HCT116 (cell line): ENCODE measurements at regions not wholly inside any gene's neighbourhood (a gene's known extent, or its start where the extent isn't known, plus 50 kb on each side); places are given as distances from the start of the nearest gene placed in this dataset.

Experiments used
- CBX3 ChIP-seq: IDR thresholded peaks from 2 replicates; pipeline ENCODE4 v1.6.1; 2012; ENCODE audit warnings: low read depth
- EGR1 ChIP-seq: IDR thresholded peaks from 2 replicates; pipeline ENCODE4 v1.6.1; 2012; ENCODE audit warnings: low read depth
- FOSL1 ChIP-seq: IDR thresholded peaks from 2 replicates; pipeline ENCODE4 v1.6.1; 2012; ENCODE audit warnings: low read depth
- POLR2A ChIP-seq: IDR thresholded peaks from 2 replicates; pipeline ENCODE4 v1.7.0; 2011; ENCODE audit warnings: borderline replicate concordance; ENCODE audit not compliant: insufficient read depth, insufficient read length; ENCODE audit errors: extremely low read depth
- POLR2AphosphoS5 ChIP-seq: IDR thresholded peaks from 2 replicates; pipeline ENCODE4 v1.6.1; 2011; ENCODE audit warnings: mild to moderate bottlenecking, low read depth, low read length, moderate library complexity
- RAD21 ChIP-seq: IDR thresholded peaks from 2 replicates; pipeline ENCODE4 v1.6.1; 2012; ENCODE audit warnings: low read depth, mild to moderate bottlenecking
- YY1 ChIP-seq: IDR thresholded peaks from 2 replicates; pipeline ENCODE4 v1.6.1; 2011; ENCODE audit warnings: low read length, low read depth, moderate library complexity, mild to moderate bottlenecking; ENCODE audit not compliant: insufficient replicate concordance; ENCODE audit errors: extremely low read depth
- ZNF274 ChIP-seq: fragments of 200-500 bp; sonication (Bioruptor generic); IDR thresholded peaks from 2 replicates; pipeline ENCODE4 v1.6.1; 2014; ENCODE audit warnings: mild to moderate bottlenecking, low read depth, low read length, inconsistent platforms
- TF ChIP-seq, protein P1 (sequence below): IDR thresholded peaks from 2 replicates; pipeline ENCODE4 v1.6.1; 2012; ENCODE audit warnings: low read depth
- TF ChIP-seq, protein P2 (sequence below), 3 experiments: fragments of 200-600 bp in 1 of 3; sonication (generic) in 1 of 3; IDR thresholded peaks in 2 of 3; conservative IDR thresholded peaks in 1 of 3; 2 replicates each; pipeline ENCODE4 v1.5.1; 2012 to 2017; ENCODE audit warnings: low read depth in 2 of 3, low read length in 2 of 3, antibody characterized with exemption in 1 of 3, borderline replicate concordance in 1 of 3, control low read depth in 1 of 3, mild to moderate bottlenecking in 1 of 3, mixed read lengths in 1 of 3, mixed run types in 1 of 3, moderate library complexity in 1 of 3; ENCODE audit not compliant: insufficient read depth in 1 of 3
- TF ChIP-seq, protein P3 (sequence below): IDR thresholded peaks from 2 replicates; pipeline ENCODE4 v1.6.1; 2012

DNA sequence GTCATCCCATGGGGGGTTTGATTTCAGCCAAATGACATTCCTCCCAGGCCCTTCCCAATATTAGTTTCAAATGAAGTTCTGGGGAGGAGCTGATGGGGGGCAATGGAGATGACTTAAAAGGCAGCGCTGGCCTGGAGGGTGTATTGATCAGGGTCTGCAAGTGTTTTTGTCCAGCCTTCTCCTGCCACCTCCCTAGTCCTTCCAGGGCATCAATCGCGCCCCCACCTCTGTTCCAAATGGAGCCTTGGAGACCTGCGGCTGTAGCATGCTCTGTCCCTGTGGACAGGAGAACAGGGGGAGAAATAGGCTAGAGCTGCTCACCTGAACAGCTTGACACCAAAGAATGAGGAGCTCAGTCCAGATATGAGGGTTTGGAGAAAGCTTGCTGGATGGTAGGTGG, 386.8 kb upstream of the PODXL start:
- TF ChIP-seq POLR2A (no peak), CBX3 (no peak), ZNF274 (no peak), RAD21 (no peak), EGR1 (no peak), YY1 (no peak), FOSL1 (no peak), POLR2AphosphoS5 (no peak)
- TF ChIP-seq, protein P1, sequence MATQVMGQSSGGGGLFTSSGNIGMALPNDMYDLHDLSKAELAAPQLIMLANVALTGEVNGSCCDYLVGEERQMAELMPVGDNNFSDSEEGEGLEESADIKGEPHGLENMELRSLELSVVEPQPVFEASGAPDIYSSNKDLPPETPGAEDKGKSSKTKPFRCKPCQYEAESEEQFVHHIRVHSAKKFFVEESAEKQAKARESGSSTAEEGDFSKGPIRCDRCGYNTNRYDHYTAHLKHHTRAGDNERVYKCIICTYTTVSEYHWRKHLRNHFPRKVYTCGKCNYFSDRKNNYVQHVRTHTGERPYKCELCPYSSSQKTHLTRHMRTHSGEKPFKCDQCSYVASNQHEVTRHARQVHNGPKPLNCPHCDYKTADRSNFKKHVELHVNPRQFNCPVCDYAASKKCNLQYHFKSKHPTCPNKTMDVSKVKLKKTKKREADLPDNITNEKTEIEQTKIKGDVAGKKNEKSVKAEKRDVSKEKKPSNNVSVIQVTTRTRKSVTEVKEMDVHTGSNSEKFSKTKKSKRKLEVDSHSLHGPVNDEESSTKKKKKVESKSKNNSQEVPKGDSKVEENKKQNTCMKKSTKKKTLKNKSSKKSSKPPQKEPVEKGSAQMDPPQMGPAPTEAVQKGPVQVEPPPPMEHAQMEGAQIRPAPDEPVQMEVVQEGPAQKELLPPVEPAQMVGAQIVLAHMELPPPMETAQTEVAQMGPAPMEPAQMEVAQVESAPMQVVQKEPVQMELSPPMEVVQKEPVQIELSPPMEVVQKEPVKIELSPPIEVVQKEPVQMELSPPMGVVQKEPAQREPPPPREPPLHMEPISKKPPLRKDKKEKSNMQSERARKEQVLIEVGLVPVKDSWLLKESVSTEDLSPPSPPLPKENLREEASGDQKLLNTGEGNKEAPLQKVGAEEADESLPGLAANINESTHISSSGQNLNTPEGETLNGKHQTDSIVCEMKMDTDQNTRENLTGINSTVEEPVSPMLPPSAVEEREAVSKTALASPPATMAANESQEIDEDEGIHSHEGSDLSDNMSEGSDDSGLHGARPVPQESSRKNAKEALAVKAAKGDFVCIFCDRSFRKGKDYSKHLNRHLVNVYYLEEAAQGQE = no peak
- TF ChIP-seq, protein P2, sequence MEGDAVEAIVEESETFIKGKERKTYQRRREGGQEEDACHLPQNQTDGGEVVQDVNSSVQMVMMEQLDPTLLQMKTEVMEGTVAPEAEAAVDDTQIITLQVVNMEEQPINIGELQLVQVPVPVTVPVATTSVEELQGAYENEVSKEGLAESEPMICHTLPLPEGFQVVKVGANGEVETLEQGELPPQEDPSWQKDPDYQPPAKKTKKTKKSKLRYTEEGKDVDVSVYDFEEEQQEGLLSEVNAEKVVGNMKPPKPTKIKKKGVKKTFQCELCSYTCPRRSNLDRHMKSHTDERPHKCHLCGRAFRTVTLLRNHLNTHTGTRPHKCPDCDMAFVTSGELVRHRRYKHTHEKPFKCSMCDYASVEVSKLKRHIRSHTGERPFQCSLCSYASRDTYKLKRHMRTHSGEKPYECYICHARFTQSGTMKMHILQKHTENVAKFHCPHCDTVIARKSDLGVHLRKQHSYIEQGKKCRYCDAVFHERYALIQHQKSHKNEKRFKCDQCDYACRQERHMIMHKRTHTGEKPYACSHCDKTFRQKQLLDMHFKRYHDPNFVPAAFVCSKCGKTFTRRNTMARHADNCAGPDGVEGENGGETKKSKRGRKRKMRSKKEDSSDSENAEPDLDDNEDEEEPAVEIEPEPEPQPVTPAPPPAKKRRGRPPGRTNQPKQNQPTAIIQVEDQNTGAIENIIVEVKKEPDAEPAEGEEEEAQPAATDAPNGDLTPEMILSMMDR (IDR thresholded peaks at IDR 0.05 in 2 of 3, conservative IDR thresholded peaks at IDR 0.05 in 1 of 3; ENCODE audit: borderline replicate concordance in 1 of 3, insufficient read depth in 1 of 3, low read depth in 2 of 3, low read length in 2 of 3) = no peak
- TF ChIP-seq, protein P3, sequence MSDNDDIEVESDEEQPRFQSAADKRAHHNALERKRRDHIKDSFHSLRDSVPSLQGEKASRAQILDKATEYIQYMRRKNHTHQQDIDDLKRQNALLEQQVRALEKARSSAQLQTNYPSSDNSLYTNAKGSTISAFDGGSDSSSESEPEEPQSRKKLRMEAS = no peak
